Choroid plexus epithelial cell (primary cell): ENCODE measurements at regions not wholly inside any gene's neighbourhood (a gene's known extent, or its start where the extent isn't known, plus 50 kb on each side); places are given as distances from the start of the nearest gene placed in this dataset.

ENCODE experiments used
- DNase-seq: peaks from one replicate; pipeline ENCODE4 v3.0.0-alpha.2; 2010; ENCODE audit warnings: low read depth
- H3K4me3 ChIP-seq: 2 replicates; pipeline ENCODE4 v1.5.1; 2011; ENCODE audit warnings: low read depth, mild to moderate bottlenecking, control low read depth, low read length, moderate library complexity
- TF ChIP-seq, protein P1 (sequence below): conservative IDR thresholded peaks from 2 replicates; pipeline ENCODE4 v1.5.1; 2011; ENCODE audit warnings: low read depth, mild to moderate bottlenecking, control low read depth, inconsistent platforms, low read length, moderate library complexity

DNA sequence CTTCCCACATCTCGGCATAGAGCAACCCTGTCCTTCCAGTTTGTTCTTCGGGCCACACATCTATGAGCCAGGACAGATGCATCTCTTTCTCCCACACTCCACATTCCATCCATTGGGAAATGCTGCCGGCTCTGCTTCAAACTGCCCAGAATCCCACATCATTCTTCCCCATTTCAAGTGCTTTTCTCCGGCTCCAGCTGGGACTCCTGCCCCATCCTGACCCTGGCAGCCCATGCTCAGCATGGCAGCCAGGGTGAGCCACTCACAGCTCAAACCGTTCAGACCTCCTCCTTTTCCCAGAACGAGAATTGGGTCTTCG lies 132.8 kb upstream of the SDK2 start:
- TF ChIP-seq, protein P1, sequence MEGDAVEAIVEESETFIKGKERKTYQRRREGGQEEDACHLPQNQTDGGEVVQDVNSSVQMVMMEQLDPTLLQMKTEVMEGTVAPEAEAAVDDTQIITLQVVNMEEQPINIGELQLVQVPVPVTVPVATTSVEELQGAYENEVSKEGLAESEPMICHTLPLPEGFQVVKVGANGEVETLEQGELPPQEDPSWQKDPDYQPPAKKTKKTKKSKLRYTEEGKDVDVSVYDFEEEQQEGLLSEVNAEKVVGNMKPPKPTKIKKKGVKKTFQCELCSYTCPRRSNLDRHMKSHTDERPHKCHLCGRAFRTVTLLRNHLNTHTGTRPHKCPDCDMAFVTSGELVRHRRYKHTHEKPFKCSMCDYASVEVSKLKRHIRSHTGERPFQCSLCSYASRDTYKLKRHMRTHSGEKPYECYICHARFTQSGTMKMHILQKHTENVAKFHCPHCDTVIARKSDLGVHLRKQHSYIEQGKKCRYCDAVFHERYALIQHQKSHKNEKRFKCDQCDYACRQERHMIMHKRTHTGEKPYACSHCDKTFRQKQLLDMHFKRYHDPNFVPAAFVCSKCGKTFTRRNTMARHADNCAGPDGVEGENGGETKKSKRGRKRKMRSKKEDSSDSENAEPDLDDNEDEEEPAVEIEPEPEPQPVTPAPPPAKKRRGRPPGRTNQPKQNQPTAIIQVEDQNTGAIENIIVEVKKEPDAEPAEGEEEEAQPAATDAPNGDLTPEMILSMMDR: no peak
- DNase-seq: no peak
- H3K4me3 ChIP-seq: no peak overlapping the region

DNA sequence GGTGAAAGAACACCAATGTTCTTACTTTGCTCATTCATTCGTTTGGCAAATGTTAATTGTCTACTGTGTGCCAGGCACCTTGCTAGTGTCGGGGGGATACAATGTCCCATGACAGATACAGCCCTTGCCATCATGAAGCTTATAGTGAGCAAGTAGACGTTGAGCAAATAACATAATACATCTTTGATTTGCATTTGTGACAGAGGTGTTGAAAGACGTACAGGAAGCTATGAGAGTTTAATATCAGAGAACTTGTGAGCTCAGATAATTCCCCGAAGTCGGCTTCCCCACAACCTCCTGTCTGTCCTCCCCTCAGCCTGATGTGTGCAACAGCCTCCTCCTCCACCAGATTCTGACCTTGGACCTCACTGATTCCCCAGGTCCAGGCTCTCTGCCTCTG lies 138.0 kb upstream of the SDK2 start:
- H3K4me3 ChIP-seq: no peak overlapping the region
- no peak for DNase-seq
- TF ChIP-seq, protein P1: no peak

DNA sequence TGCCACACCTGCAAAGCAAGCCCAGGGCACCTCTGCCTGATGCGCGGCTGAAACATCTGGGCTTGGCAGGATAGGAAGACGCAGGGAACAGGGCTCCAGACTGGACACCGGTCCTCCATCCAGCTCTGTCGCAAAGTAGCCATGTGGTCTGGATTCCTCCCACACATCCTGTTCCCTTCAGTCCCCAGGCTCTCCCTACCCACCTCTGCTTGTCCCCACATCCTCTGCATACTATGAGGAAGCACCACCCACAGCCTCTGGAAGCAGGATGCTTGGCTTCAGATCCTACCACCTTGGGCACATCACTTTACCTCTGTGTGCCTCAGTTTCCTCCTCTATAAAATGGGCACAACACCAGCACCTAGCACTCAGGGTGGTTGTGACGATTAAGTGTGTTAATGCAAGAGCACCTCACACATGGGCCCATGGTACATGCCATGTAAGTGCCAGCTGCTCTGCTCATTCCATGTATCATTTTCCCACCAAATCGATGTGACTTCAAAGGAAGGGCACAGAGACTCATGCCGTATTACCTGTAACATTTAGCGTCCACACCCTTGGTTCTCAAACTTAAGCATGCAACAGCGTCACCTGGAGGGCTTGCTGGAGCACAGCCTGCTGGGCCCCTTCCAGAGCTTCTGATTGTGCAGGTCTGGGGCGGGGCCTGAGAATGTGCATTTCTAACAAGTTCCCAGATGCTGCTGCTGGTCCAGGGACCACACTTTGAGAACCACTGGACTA lies 138.6 kb upstream of the SDK2 start:
- DNase-seq: no peak
- no peak overlapping the region for H3K4me3 ChIP-seq
- TF ChIP-seq, protein P1: no peak

DNA sequence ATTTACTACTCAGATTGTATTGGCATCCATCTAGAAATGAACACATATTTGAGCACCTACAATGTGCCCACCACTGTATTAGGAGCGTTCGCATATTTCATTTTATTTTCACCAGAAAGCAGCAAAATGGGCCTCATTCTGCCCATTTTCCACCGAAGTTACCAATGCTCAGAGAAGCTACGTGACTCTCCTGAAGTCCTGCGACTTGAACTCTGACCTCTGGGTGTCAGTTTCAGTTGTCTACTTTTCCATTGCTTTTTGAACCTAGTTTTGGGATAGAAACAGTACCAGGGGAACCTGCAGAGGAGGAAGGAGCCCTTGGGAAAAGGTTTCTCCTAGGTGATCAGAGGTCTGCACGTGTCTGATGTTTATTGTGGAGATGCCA lies 139.1 kb upstream of the SDK2 start:
- no peak overlapping the region for H3K4me3 ChIP-seq
- TF ChIP-seq, protein P1: no peak
- no peak for DNase-seq

DNA sequence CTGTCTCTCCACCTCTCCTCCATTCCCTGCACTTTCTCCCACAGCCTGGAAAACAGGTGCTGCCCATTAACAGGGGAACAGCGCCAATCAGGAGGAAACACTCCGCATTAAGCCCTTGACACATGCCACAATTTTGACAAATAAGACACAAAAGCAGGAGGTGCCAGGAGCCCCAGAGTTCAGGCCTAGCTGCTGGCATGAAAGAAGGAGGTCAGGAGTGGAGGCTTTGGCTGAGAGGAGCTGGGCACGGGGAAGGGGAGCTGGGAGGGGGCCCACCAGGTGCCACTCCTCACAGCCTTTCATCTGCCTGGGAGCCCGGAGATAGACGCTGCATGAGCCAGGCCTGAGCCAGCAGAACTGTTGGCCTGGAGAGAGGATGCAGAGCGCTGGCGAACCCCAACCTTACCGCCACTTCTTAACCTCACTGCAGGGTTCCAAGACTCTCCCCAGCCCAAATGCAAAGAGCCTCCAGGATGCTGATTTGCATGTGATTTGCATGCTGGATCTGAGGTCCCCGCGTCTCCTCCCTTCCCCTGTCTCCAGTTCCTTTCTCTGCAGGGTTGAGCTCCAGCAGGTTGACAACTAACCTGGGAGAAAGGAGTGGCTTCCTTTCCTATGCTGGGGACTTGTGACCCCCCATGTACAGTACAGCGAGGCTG lies 139.8 kb upstream of the SDK2 start:
- TF ChIP-seq, protein P1: no peak
- no peak for DNase-seq
- no peak overlapping the region for H3K4me3 ChIP-seq

DNA sequence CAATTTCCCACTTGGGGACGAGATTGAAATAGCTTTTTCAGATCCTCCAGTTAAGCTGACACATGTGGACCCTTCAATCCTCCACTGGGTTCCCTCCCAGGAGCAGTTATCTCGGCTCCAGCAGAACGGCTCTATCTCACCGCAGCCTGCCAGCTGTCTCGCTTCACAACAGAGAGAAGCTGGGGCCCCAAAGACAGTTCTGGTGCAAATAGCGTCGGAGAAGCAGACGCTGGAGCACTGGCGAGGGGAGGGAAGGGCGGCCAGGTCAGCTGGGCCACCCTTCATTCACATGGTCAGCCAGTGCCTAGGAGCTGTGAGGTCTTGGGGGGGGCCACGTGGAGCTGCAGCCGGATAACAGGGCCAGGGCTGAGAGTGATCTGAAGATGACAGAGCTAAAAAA lies 141.3 kb upstream of the SDK2 start:
- DNase-seq: no peak
- TF ChIP-seq, protein P1: no peak

DNA sequence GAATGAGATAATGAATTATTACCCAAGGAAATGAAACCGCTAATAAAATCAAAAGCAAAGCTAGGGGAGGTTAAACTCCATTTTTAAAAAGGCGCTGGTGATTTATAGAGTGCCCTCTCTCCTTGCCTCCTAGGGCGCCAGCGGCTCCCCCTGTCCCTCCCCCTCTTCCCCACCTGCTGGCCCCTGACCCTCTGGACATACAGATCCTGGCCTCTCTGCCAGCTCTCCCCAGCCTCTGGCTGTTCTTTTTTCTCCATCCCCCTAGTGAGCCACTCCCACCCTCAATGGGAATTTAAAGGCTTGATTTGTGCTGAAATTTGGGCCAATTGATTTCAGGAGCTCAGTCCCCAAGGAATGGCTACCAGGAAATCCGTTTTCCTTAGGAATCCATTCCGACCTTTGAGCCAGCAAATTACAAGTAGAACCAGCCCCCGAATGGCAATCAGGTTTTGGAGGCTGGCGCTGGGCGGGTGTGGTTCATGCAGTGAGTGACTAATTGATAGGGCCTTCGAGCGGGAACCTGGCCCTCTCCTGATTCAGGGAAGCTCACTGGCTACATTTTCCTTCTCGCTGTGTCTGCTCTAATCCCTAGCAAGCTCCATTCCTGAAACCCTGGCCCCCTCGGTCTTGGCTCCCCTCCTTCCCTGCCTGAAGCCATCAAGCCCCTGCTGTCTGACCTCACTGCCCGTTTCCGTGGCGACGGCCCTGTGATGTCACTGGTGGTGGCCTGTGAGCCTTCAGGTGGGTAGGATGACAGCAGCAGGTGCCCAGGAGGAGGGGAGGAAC lies 141.9 kb upstream of the SDK2 start:
- H3K4me3 ChIP-seq: no peak overlapping the region
- no peak for DNase-seq
- TF ChIP-seq, protein P1: no peak

More for the DNA sequence above, 141.3 kb upstream of the SDK2 start:
- no peak overlapping the region for H3K4me3 ChIP-seq
